ENCODE measurements at regions not wholly inside any gene's neighbourhood (a gene's known extent, or its start where the extent isn't known, plus 50 kb on each side); places are given as distances from the start of the nearest gene placed in this dataset.
"Not testable (repeated sequence)": the region's sequence is repeated elsewhere in the genome, so short reads cannot be mapped to it uniquely, and the experiment has no call there.

DNA sequence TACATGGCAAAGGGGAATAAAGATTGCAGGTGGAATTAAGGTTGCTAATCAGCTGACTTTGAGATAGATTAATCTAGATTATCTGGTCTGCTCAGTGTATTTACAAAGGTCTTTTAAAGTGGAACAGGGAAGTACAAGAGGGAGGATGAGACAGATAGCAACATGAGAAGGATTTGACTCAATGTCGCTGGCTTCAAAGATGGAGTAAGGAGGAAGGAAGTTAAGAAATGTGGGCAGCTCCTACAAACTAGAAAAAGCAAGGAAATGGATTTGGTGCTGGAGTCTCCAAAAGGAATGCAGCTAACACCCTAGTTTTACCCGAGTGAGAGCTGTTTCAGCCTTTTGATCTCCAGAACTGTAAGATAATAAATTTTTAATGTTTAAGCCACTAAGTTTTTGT, 180.7 kb upstream of the TTC14 start:
- Histone ChIP-seq H3K4me2 (ENCODE audit: insufficient read depth, low read length, poor library complexity, severe bottlenecking) (no peak overlapping the region), H2AFZ (ENCODE audit: low read length) (no peak overlapping the region), H3K23ac (ENCODE audit: low read depth, low read length, poor library complexity) (no peak overlapping the region), H2BK120ac (ENCODE audit: low read depth, low read length) (no peak overlapping the region), H3K4me3 (ENCODE audit: low read length in 2 of 2) (no peak overlapping the region), H3K9ac (ENCODE audit: low read depth, low read length, poor library complexity) (no peak overlapping the region), H2AK5ac (ENCODE audit: low read depth, low read length) (no peak overlapping the region), H3K4me1 (ENCODE audit: control insufficient read depth in 2 of 2, insufficient read depth in 1 of 2, low read depth in 1 of 2, low read length in 2 of 2) (peaks cover 0 to 3% of the 10 kb centered on the region in 2 donors), H3K79me1 (ENCODE audit: low read depth, low read length) (no peaks in the 10 kb centered on the region), H4K8ac (ENCODE audit: low read depth, low read length) (no peak overlapping the region), H2BK15ac (ENCODE audit: low read length) (no peak overlapping the region), H3K9me3 (replicated peaks in 1 of 2; ENCODE audit: control insufficient read depth in 2 of 2, insufficient read depth in 1 of 2, low read depth in 1 of 2, low read length in 2 of 2) (no peaks in the 10 kb centered on the region), H4K91ac (ENCODE audit: low read depth, low read length, poor library complexity) (no peak overlapping the region), H3K27ac (replicated peaks; ENCODE audit: low read length) (no peak overlapping the region), H3K27me3 (ENCODE audit: control insufficient read depth in 3 of 3, insufficient read depth in 3 of 3, low read depth in 1 of 3, low read length in 3 of 3) (no peaks in the 10 kb centered on the region), H3K4ac (ENCODE audit: low read length) (no peak overlapping the region), H2BK5ac (ENCODE audit: low read length) (no peak overlapping the region), H3K36me3 (replicated peaks in 1 of 2; ENCODE audit: control insufficient read depth in 2 of 2, insufficient read depth in 2 of 2, low read length in 2 of 2) (no peaks in the 10 kb centered on the region), H3K18ac (ENCODE audit: low read length) (no peak overlapping the region), H3K14ac (ENCODE audit: low read length) (no peak overlapping the region), H2BK12ac (ENCODE audit: low read length) (no peak overlapping the region)
- WGBS, 2 donors (ENCODE audit: extremely low coverage in 2 of 2, insufficient read length in 2 of 2, insufficient replicate concordance in 1 of 2), result no CpG with 5 or more reads among the region's 2 CpGs
- no peak for DNase-seq (ENCODE audit: low spot score)

DNA sequence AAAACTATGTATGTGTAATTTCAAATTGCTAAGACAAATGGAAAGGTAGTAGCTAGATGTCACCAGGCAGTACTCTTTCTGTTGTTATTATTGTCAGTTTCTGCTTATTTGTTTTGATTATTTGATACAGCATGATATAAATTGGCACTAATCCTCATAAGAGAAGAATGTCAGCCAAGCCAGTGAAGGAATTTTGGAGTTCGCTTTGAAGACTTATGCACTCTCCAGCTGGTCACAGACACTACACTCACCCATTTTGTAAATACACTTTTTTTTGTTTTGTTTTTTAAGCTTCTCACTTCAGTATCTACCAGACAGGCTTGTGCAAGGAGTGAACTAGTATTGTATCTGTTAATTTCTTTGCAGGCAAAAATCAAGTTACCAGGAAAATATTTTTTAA, 180.2 kb upstream of the TTC14 start:
- no peak overlapping the region for H2AK5ac ChIP-seq (ENCODE audit: low read depth, low read length)
- no peak overlapping the region for H2AFZ ChIP-seq (ENCODE audit: low read length)
- H2BK12ac ChIP-seq (ENCODE audit: low read length), result no peak overlapping the region
- no peak overlapping the region for H3K4me3 ChIP-seq (ENCODE audit: low read length in 2 of 2)
- no peaks in the 10 kb centered on the region for H3K9me3 ChIP-seq (replicated peaks in 1 of 2; ENCODE audit: control insufficient read depth in 2 of 2, insufficient read depth in 1 of 2, low read depth in 1 of 2, low read length in 2 of 2)
- H3K4ac ChIP-seq (ENCODE audit: low read length), result no peak overlapping the region
- no peak for DNase-seq (ENCODE audit: low spot score)
- H3K4me1 ChIP-seq (ENCODE audit: control insufficient read depth in 2 of 2, insufficient read depth in 1 of 2, low read depth in 1 of 2, low read length in 2 of 2), result peaks cover 0 to 3% of the 10 kb centered on the region in 2 donors
- no peak overlapping the region for H3K14ac ChIP-seq (ENCODE audit: low read length)
- no peak overlapping the region for H3K4me2 ChIP-seq (ENCODE audit: insufficient read depth, low read length, poor library complexity, severe bottlenecking)
- no peak overlapping the region for H3K27ac ChIP-seq (replicated peaks; ENCODE audit: low read length)
- H4K8ac ChIP-seq (ENCODE audit: low read depth, low read length), result no peak overlapping the region
- H3K79me1 ChIP-seq (ENCODE audit: low read depth, low read length), result no peaks in the 10 kb centered on the region
- H2BK15ac ChIP-seq (ENCODE audit: low read length), result no peak overlapping the region
- H4K91ac ChIP-seq (ENCODE audit: low read depth, low read length, poor library complexity), result no peak overlapping the region
- no peak overlapping the region for H2BK120ac ChIP-seq (ENCODE audit: low read depth, low read length)
- no peak overlapping the region for H3K18ac ChIP-seq (ENCODE audit: low read length)
- H3K23ac ChIP-seq (ENCODE audit: low read depth, low read length, poor library complexity), result no peak overlapping the region
- H3K9ac ChIP-seq (ENCODE audit: low read depth, low read length, poor library complexity), result no peak overlapping the region
- no CpG with 5 or more reads among the region's 1 CpG for WGBS, 2 donors (ENCODE audit: extremely low coverage in 2 of 2, insufficient read length in 2 of 2, insufficient replicate concordance in 1 of 2)
- no peaks in the 10 kb centered on the region for H3K27me3 ChIP-seq (ENCODE audit: control insufficient read depth in 3 of 3, insufficient read depth in 3 of 3, low read depth in 1 of 3, low read length in 3 of 3)
- no peaks in the 10 kb centered on the region for H3K36me3 ChIP-seq (replicated peaks in 1 of 2; ENCODE audit: control insufficient read depth in 2 of 2, insufficient read depth in 2 of 2, low read length in 2 of 2)
- no peak overlapping the region for H2BK5ac ChIP-seq (ENCODE audit: low read length)

DNA sequence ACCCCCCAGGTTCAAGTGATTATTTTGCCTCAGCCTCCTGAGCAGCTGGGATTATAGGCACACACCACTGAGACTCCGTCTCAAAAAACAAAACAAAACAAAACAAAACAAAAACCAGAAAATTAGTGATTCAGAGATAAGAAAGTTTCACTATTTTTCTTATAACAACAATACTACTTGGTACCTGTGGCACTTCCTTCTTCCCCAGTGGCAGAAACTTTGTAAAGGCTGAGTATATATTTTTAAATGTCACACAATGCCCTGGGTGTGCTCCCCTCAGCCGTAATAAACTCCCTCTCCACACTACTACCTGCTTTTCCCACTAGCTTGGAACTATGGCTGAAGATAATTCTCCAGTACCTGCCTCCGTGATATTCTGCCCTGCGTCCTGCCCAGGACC, 177.7 kb upstream of the TTC14 start:
- H2BK120ac ChIP-seq (ENCODE audit: low read depth, low read length); H3K36me3 ChIP-seq (replicated peaks in 1 of 2; ENCODE audit: control insufficient read depth in 2 of 2, insufficient read depth in 2 of 2, low read length in 2 of 2); H2BK12ac ChIP-seq (ENCODE audit: low read length); H3K4ac ChIP-seq (ENCODE audit: low read length); H2AFZ ChIP-seq (ENCODE audit: low read length); H3K9me3 ChIP-seq (replicated peaks in 1 of 2; ENCODE audit: control insufficient read depth in 2 of 2, insufficient read depth in 1 of 2, low read depth in 1 of 2, low read length in 2 of 2); H2BK15ac ChIP-seq (ENCODE audit: low read length); DNase-seq (ENCODE audit: low spot score); H3K27ac ChIP-seq (replicated peaks; ENCODE audit: low read length); H2BK5ac ChIP-seq (ENCODE audit: low read length); H3K79me1 ChIP-seq (ENCODE audit: low read depth, low read length); H3K14ac ChIP-seq (ENCODE audit: low read length); H3K18ac ChIP-seq (ENCODE audit: low read length); H4K8ac ChIP-seq (ENCODE audit: low read depth, low read length); H3K4me2 ChIP-seq (ENCODE audit: insufficient read depth, low read length, poor library complexity, severe bottlenecking); H3K23ac ChIP-seq (ENCODE audit: low read depth, low read length, poor library complexity); H3K9ac ChIP-seq (ENCODE audit: low read depth, low read length, poor library complexity); H4K91ac ChIP-seq (ENCODE audit: low read depth, low read length, poor library complexity); H2AK5ac ChIP-seq (ENCODE audit: low read depth, low read length); H3K4me1 ChIP-seq (ENCODE audit: control insufficient read depth in 2 of 2, insufficient read depth in 1 of 2, low read depth in 1 of 2, low read length in 2 of 2); H3K27me3 ChIP-seq (ENCODE audit: control insufficient read depth in 3 of 3, insufficient read depth in 3 of 3, low read depth in 1 of 3, low read length in 3 of 3); H3K4me3 ChIP-seq (ENCODE audit: low read length in 2 of 2): not testable (repeated sequence)
- no CpG with 5 or more reads among the region's 4 CpGs for WGBS, 2 donors (ENCODE audit: extremely low coverage in 2 of 2, insufficient read length in 2 of 2, insufficient replicate concordance in 1 of 2)

DNA sequence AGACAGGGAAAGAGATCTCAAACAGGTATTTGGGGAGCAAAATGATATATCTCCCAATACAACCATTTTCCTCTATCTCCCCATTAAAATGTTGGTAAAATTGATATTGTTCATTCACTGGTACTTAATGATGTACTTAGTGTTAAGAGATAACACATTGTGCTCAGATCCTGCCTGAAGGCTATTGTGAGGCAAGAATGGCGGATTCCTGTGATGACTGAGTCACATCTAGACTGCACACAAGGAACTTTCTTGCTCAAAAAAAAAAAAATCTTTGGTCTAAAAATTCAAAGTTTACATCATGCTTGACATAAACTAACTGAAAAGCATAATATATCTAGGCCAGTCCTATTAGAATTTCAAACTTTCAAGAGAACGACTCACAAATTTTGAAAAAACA, 171.1 kb upstream of the TTC14 start:
- H2BK5ac ChIP-seq (ENCODE audit: low read length), result no peak overlapping the region
- H3K9ac ChIP-seq (ENCODE audit: low read depth, low read length, poor library complexity), result no peak overlapping the region
- no peaks in the 10 kb centered on the region for H3K4me1 ChIP-seq (ENCODE audit: control insufficient read depth in 2 of 2, insufficient read depth in 1 of 2, low read depth in 1 of 2, low read length in 2 of 2)
- H3K14ac ChIP-seq (ENCODE audit: low read length), result no peak overlapping the region
- no peak overlapping the region for H4K91ac ChIP-seq (ENCODE audit: low read depth, low read length, poor library complexity)
- no peak overlapping the region for H2AFZ ChIP-seq (ENCODE audit: low read length)
- H2BK120ac ChIP-seq (ENCODE audit: low read depth, low read length), result no peak overlapping the region
- H3K4me2 ChIP-seq (ENCODE audit: insufficient read depth, low read length, poor library complexity, severe bottlenecking), result no peak overlapping the region
- no peak overlapping the region for H3K4me3 ChIP-seq (ENCODE audit: low read length in 2 of 2)
- H3K4ac ChIP-seq (ENCODE audit: low read length), result no peak overlapping the region
- no peaks in the 10 kb centered on the region for H3K79me1 ChIP-seq (ENCODE audit: low read depth, low read length)
- no peaks in the 10 kb centered on the region for H3K27me3 ChIP-seq (ENCODE audit: control insufficient read depth in 3 of 3, insufficient read depth in 3 of 3, low read depth in 1 of 3, low read length in 3 of 3)
- no CpG with 5 or more reads among the region's 2 CpGs for WGBS, 2 donors (ENCODE audit: extremely low coverage in 2 of 2, insufficient read length in 2 of 2, insufficient replicate concordance in 1 of 2)
- H4K8ac ChIP-seq (ENCODE audit: low read depth, low read length), result no peak overlapping the region
- no peak overlapping the region for H2BK15ac ChIP-seq (ENCODE audit: low read length)
- no peak overlapping the region for H2AK5ac ChIP-seq (ENCODE audit: low read depth, low read length)
- DNase-seq (ENCODE audit: low spot score), result no peak
- H3K18ac ChIP-seq (ENCODE audit: low read length), result no peak overlapping the region
- H3K27ac ChIP-seq (replicated peaks; ENCODE audit: low read length), result no peak overlapping the region
- no peak overlapping the region for H2BK12ac ChIP-seq (ENCODE audit: low read length)
- no peak overlapping the region for H3K23ac ChIP-seq (ENCODE audit: low read depth, low read length, poor library complexity)
- no peaks in the 10 kb centered on the region for H3K9me3 ChIP-seq (replicated peaks in 1 of 2; ENCODE audit: control insufficient read depth in 2 of 2, insufficient read depth in 1 of 2, low read depth in 1 of 2, low read length in 2 of 2)
- no peaks in the 10 kb centered on the region for H3K36me3 ChIP-seq (replicated peaks in 1 of 2; ENCODE audit: control insufficient read depth in 2 of 2, insufficient read depth in 2 of 2, low read length in 2 of 2)
